NCI-H128 (cell line): ENCODE measurements at regions not wholly inside any gene's neighbourhood (a gene's known extent, or its start where the extent isn't known, plus 50 kb on each side); places are given as distances from the start of the nearest gene placed in this dataset.
"Not testable (repeated sequence)": the region's sequence is repeated elsewhere in the genome, so short reads cannot be mapped to it uniquely, and the experiment has no call there.

Experiments
- DNase-seq: peaks from one replicate; lab custom pipeline; 2025; ENCODE audit not compliant: unreplicated experiment; lab: John Stamatoyannopoulos, UW

DNA sequence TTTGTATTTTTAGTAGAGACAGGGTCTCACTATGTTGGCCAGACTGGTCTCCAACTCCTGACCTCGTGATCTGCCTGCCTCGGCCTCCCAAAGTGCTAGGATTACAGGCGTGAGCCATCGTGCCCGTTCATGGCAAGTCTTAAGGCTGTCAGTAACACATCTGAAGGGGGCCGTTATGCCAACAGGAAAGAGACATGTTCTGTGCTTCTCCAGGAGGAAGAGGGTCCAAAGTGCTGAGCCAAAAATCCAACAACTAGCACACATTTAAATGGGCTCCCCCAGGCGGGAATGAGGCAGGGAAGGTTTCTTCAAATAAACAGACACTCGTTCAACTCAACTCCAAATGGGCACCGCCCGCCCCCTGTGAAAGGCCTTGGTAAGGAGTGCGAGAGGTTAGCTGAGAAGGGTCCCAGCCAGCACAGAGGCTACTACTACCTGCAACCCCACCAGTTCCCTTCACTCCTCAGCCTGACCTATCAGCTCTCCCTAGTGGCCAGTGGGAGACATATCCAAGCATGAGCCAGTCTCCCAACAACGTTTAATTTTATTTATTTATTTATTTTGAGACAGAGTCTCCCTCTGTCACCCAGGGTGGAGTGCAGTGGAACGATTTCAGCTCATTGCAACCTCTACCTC is 84.1 kb upstream of the DMRT1 start:
- no peak for DNase-seq

DNA sequence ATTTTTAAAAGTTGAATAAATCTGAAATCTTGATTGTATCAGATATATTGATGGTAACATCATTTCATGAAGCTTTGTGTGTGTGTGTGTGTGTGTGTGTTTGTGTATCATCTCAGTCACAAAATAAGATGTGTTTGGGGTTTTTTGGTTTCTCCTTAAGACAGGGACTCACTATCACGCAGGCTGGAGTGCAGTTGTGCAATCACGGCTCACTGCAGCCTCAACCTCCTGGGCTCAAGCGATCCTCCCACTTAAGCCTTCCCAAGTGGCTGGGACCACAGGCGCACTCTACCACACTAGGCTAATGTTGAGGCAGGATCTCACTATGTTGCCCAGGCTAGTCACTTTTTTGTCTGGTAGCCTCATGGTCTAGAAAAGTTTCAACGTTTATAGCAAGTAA is 83.4 kb upstream of the DMRT1 start:
- no peak for DNase-seq

DNA sequence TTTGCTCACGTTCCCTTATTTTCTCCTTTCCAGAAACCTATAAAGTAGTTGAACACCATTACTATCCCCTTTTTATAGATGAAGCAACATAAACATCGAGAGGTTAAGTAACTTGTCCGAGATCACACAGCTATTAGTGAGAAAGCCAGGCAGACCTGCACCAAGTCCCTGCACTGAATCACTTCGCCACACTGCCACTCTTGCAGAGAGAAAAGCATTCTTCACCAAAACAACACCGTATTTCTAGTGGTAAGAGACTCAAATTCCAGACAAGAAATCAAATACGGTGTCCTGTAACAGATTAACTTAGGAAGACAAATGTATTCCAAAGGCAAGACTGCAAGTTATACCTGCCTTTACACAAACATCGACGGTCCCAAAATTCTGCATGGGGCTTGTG is 82.0 kb upstream of the DMRT1 start:
- no peak for DNase-seq

DNA sequence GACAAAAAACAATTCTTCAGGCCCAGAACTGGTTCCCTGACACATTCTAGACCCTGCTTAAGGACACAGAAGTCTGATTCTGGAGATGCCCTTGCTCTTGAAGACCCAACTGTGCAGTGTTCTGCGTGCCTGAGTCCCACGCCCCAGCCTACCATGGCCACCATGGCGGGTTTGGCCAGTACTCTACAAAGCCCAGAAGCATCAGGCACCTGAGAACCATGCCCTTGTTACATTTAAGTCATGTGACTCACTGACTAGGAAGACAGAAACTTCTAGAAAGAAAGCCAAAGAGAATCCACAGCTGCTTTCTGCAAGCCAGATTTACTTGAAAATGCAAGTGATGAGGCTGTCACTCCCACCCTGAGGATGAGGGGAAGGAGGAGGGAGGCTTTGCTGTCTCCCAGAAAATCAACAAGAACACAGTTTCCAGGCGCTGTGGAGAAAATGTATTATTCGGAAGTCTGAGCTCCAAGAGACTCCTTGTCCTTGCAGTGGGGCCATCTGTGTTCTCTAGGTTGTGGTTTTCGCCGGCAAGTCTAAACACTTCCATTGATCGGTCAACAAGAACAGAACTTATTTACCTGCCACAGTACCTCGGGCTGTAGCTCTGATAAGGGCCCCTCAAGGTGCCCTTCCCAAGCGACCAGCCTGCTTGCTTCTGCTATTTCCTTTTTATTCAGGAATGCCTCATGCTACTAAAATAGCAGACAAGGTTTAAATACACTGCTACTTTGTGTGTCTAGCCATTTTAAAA is 81.3 kb upstream of the DMRT1 start:
- DNase-seq: no peak

DNA sequence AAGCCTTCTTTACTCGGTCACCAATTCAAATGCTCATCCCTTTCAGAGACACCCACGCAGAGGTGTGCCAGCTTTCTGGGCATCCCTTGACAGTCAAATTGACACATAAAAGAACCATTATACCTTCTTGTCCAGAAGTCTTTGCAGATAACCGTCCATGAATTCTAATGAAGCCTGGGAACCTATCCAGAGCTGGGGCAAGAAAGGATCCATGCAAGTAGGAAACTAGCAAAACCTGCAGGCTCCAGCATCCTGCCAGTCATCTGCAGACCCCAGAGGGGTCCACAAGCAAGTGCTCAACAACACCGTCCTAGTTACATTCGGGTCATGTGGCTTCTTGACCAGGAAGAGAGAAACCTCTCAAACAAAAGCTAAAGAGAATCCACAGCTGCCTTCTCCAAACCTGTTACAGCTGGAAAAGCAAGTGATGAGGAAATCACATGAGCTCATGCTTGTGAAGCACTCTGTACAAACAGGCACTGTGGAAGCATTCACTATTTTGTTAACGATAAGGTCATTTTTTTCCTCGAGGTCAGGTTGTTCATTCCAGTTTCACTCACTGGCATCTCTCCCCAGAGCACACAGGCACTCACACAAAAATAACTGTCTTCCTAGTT is 80.2 kb upstream of the DMRT1 start:
- no peak for DNase-seq

DNA sequence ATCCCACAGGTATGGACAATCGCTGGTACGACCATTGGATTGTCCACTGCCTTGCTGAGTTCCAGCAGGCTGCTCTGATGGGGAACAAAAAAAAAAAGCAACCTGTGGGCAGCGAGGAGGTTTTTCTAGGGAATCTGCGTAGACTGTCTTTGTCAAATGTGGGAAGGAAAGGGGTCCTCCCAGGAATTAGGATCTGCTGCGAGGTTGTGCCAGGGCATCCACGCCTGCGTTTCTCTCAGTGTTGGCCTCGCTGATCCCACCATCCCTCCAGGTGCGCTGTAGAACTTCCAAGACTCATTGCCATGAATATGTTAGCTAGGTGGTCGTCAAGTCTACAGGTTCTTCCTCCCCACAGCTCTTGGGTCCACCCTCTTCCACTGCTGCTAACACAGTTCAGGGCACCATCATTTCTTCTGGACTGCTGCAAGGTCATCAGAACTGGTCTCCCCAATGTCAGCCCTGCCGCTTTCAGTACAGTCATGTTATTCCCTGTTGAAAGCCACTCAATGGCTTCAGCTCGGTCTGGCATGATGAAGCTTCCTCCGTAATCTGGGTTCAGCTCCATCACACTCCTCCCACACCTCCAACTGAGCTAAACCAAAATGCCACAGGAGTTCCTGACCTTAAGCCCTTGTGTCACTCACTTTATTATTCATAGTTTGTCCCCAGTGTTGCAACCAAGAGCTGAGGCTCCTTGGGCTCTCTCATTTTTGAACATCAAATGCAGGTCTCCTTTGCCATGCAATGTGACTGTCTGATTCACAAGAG is 79.5 kb upstream of the DMRT1 start:
- no peak for DNase-seq

DNA sequence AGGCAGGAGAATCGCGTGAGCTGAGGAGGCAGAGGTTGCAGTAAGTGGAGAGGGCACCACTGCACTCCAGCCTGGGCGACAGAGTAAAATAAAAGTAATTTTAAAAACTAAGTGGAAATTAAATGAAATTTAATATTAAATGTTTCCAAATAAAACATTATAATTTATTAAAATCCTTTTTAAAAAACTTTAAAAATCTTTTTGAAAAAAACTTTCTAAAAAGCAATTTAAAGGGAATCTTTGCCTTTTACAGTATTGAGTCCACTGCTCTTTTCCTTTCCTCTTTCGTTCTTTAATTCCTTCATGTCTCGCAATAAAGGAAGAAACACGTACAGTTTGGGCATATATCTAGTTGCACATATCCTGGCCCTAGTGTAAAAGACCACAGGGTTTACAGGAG is 77.8 kb upstream of the DMRT1 start:
- DNase-seq: no peak

DNA sequence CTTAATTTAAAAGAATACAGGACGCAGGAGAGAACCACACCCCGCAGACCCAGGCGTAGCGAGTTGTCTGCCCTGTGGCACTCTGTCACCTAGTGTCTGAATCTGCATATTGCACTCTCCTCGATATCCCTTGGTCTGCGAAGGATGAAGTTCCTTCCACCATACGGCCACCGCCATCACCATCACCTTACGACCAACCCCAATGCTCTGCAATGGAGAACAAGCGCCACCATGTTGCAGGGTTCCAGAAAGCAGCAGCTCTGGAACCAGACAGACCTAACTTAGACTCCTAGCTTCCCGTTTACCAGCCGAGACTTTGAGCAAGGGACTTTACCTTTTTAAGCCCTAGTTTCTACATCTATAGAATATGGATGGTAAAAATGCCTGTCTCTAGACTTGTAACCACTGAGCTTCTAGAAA is 77.4 kb upstream of the DMRT1 start:
- DNase-seq: no peak

DNA sequence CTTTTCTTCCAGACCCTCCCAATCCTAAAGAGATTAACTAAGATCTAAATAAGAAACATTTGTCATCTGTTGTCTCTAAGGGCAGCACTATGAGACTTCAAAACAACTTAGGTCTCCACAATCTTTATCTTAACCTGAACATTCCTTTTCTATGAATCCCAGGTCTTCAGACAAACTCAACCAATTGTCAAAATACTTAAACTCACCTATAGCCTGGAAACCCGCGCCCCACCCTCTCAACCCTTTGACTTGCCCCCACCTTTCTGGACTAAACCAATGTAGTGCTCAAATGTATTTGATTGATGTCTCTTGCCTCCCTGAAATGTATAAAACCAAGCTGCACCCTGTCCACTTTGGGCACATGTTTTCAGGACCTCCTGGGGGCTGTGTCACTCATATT is 76.5 kb upstream of the DMRT1 start:
- DNase-seq: no peak

DNA sequence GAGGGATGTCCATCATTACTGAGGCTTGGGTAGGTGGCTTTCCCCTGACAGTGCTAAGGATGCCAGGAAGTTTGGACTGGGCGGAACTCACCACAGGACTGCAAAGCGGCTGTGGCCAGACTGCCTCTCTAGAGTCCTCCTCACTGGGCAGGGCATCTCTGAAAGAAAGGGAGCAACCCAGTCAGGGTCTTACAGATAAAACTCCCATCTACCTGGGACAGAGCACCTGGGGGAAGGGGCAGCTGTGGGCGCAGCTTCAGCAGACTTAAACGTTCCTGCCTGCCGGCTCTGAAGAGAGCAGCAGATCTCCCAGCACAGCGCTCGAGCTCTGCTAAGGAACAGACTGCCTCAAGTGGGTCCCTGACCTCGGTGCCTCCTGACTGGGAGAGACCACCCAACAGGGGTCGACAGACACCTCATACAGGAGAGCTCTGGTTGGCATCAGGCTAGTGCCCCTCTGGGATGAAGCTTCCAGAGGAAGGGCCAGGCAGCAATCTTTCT is 74.4 kb upstream of the DMRT1 start:
- DNase-seq: not testable (repeated sequence)

DNA sequence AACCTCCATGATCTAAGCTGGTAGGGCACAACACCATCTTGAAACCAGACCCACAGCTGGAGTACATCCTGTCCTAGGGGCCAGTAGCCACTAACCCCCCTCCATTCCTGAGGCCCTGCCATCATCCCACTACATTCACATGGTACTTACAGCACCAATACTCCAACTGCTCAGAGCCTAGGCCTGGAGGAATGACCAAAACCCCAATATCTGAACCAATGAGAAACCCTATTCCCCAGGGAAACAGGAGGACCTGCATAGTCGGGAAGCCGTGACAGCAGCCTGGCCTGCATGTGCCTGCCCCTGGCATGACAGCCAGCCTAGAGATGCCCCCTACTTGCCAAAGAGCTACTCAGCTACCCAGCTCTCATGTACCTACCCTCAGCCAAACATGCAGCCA is 65.4 kb upstream of the DMRT1 start:
- no peak for DNase-seq

DNA sequence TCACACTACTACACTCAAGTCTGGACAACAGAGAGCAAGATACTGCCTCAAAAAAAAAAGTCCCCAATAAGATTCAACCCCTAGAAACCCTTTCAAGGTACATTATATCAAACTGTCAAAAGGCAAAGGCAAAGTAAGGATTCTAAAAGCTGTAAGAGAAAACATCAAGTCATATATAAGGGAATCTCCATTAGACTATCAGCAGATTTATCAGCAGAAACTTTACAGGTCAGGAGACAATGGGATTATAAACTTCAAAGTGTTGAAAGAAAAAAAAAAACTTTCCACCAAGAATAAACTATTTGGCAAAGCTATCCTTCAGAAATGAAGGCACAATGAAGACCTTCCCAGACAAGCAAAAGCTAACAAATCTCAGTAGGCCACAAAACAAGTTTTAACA is 63.5 kb upstream of the DMRT1 start:
- no peak for DNase-seq

DNA sequence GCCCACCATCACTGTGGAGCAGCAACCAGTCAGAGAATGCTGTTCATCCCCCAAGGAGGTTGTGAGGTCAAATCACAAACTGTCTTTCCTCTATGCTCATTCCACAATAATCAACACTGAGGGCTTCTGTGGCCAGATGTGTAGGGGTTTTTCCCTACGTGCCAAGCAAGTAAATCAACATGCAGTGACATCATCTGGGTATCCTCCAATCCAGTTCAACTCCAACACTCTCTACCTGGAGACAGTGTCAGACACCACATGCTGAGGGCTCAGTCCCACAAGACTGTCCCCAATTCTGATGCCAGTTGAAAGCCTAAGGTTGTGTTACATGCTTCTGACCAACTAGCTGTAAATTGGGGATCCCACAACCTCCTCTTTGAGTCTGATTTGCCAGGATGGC is 57.3 kb upstream of the DMRT1 start:
- no peak for DNase-seq

DNA sequence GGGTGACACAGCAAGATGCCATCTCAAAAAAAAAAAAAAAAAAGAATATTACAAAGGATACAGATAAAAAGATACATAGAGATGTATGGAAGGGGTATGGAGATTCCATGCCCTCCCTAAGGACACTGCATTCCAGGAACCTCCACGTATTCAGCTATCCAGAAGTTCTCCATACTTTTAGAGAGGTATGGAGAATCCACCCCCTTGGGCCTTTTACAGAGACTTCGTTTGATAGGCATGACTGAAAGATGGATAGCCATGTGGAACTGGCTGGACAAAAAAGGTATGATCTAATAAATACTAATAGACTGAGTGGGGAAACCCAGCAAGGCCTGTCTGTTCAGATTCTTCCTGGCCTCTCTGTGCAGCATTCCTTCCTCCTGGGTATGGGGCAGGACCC is 56.6 kb upstream of the DMRT1 start:
- DNase-seq: no peak

DNA sequence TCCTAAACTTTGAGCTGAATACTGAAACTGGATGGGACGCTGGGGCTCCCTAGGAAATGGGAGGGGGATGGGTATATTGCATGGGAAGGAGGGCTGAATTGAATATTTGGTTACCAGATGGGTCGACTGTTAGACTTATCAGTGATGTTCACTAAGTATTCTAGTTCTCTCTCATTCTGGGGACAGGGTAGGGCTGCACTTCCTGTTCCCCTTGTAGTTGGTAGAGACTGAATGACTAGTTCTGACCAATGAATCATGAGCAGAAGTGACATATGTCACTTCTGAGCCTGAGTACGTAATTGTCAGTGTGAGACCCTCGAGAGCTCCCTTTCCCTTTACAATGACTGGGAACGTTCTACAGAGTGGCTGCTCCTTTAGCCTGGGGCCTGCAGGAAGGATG is 55.5 kb upstream of the DMRT1 start:
- DNase-seq: no peak

DNA sequence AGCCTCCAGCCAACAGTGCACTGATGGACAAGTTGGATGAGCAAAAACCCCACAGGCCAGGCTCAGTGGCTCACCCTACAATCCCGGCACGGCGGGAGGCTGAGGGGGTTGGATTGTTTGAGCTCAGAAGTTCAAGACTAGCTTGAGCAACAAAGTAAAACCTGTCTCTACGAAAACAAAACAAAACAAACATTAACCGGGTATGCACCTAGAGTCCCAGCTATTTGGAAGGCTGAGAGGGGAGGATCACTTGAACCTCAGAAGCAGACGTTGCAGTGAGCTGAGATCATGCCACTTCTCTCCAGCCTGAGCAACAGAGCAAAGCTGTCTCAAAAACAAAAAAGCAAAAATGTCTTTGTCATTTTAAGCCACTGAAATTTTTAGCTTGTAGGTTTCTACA is 55.1 kb upstream of the DMRT1 start:
- DNase-seq: no peak

DNA sequence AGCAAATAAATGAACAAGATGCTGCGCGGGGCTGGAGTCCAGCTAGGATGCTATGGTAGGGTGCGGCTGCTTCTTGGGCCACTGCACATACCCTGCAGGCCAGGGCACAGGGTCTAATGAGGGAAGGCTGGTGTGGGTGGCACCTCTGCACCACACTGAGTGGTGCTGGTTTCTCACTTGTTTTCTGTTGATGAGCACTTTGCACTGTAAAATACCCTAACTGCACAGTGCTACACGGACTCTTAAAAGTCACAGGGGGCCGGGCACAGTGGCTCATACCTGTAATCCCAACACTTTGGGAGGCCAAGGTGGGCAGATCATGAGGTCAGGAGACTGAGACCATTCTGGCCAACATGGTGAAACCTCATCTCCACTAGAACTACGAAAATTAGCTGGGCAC is 52.7 kb upstream of the DMRT1 start:
- DNase-seq: no peak
